ENCODE measurements at regions not wholly inside any gene's neighbourhood (a gene's known extent, or its start where the extent isn't known, plus 50 kb on each side); places are given as distances from the start of the nearest gene placed in this dataset.

DNA sequence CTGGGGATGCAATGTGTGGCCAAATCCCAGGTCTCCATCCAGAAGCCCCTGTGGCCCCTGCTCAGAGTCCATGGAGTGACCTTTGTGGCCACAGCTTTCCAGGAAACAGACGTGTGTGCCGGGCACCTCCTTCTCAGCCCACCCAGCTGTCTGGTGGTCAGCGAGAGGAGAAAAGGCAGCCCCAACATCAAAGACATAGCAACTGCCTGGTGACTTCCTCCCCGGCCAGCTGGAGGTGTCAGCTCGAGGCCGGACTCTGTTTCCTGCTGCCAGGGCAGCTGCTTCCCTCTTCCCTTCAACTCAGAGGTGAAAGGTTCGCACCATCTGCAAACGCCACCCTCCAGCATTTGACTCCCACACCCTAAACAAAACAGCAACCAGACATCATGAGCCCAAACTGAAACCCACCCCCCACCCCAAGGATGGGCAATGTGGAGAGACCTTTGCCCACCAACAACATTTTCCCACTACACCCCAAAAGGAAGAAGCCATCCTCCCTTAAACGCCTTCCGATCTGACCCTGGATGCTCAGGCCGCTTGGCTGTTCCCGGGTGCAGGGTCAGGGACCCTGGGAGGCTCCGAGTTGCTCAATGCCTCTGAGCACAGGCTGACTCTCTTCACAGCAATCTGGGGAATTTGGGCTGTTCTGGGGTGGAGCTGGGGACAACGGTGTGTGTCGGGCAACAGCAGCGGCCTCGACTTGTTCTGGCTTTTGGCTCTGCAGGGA is 162.3 kb downstream of the PSMG1 start:
- TF ChIP-seq, protein P1, sequence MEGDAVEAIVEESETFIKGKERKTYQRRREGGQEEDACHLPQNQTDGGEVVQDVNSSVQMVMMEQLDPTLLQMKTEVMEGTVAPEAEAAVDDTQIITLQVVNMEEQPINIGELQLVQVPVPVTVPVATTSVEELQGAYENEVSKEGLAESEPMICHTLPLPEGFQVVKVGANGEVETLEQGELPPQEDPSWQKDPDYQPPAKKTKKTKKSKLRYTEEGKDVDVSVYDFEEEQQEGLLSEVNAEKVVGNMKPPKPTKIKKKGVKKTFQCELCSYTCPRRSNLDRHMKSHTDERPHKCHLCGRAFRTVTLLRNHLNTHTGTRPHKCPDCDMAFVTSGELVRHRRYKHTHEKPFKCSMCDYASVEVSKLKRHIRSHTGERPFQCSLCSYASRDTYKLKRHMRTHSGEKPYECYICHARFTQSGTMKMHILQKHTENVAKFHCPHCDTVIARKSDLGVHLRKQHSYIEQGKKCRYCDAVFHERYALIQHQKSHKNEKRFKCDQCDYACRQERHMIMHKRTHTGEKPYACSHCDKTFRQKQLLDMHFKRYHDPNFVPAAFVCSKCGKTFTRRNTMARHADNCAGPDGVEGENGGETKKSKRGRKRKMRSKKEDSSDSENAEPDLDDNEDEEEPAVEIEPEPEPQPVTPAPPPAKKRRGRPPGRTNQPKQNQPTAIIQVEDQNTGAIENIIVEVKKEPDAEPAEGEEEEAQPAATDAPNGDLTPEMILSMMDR (IDR thresholded peaks at IDR 0.05): no peak
- no peak for TF ChIP-seq POLR2A (IDR thresholded peaks at IDR 0.05)

All from prostate gland (tissue), 2 donors.